Uterus (tissue), 3 donors: ENCODE measurements at regions not wholly inside any gene's neighbourhood (a gene's known extent, or its start where the extent isn't known, plus 50 kb on each side); places are given as distances from the start of the nearest gene placed in this dataset.

ENCODE experiments used
- DNase-seq, 2 donors: peaks; one replicate each; pipeline ENCODE4 v3.0.0-alpha.2; 2019 to 2020
- H3K27ac ChIP-seq, 2 donors: fragments of 200-600 bp; sonication (generic); 1 replicate in 1 of 2; 2 replicates in 1 of 2; pipeline ENCODE4 v1.5.1; 2016 to 2018
- H3K27me3 ChIP-seq, 2 donors: fragments of 200-600 bp; sonication (generic); one replicate each; pipeline ENCODE4 v1.5.1; 2018 to 2019; ENCODE audit warnings: control low read depth in 1 of 2
- H3K36me3 ChIP-seq, 2 donors: fragments of 200-600 bp; sonication (generic); one replicate each; pipeline ENCODE4 v1.5.1; 2019; ENCODE audit warnings: control low read depth in 1 of 2
- H3K4me1 ChIP-seq, 2 donors: fragments of 200-600 bp; sonication (generic); one replicate each; pipeline ENCODE4 v1.5.1; 2018 to 2019; ENCODE audit warnings: control low read depth in 1 of 2
- H3K4me3 ChIP-seq, 2 donors: fragments of 200-600 bp; sonication (generic); 1 replicate in 1 of 2; 2 replicates in 1 of 2; pipeline ENCODE4 v1.5.1; 2018 to 2019; ENCODE audit warnings: mild to moderate bottlenecking in 1 of 2
- H3K9me3 ChIP-seq, 2 donors: fragments of 200-600 bp; sonication (generic); one replicate each; pipeline ENCODE4 v1.5.1; 2019; ENCODE audit warnings: control low read depth in 1 of 2
- CTCF ChIP-seq, 4 experiments: fragments of 200-600 bp in 2 of 4; fragments of 450-650 bp in 2 of 4; sonication (generic) in 2 of 4; IDR thresholded peaks; one replicate each; pipeline ENCODE4 v1.5.1; 2016 to 2019; ENCODE audit warnings: antibody characterized with exemption in 4 of 4, mild to moderate bottlenecking in 2 of 4, moderate library complexity in 1 of 4
- POLR2A ChIP-seq, 2 donors: fragments of 450-650 bp; IDR thresholded peaks; one replicate each; pipeline ENCODE4 v1.6.1; 2016; ENCODE audit warnings: antibody characterized with exemption in 2 of 2, mild to moderate bottlenecking in 1 of 2, moderate library complexity in 1 of 2
- intact Hi-C: fragments of 100-400 bp; cut with DNase I; formaldehyde crosslinking; loops from one replicate; pipeline ENCODE4 v1.15.1; 2023; ENCODE audit warnings: low total_unique reads
- donor health status: DM: yes; HTN: yes; CAD: no.

- DNase-seq, result no peak
- intact Hi-C loops, result no loop called here
- Histone ChIP-seq H3K4me1 (no peaks in the 10 kb centered on the region), H3K27me3 (no peaks in the 10 kb centered on the region), H3K27ac (no peak overlapping the region), H3K36me3 (no peaks in the 10 kb centered on the region), H3K9me3 (no peaks in the 10 kb centered on the region), H3K4me3 (no peak overlapping the region)
- TF ChIP-seq CTCF (IDR thresholded peaks at IDR 0.05) (no peak), POLR2A (IDR thresholded peaks at IDR 0.05) (no peak)
These were observed 128.5 kb upstream of the GAP43 start for GRCh38 chr3:115494826-115495225.

GRCh38 chr3:115498421-115498820 lies 124.9 kb upstream of the GAP43 start:
- intact Hi-C loops, result no loop called here
- DNase-seq, result no peak
- H3K27me3 ChIP-seq, result no peaks in the 10 kb centered on the region
- no peak overlapping the region for H3K4me3 ChIP-seq
- H3K27ac ChIP-seq, result no peak overlapping the region
- no peaks in the 10 kb centered on the region for H3K36me3 ChIP-seq
- no peaks in the 10 kb centered on the region for H3K9me3 ChIP-seq
- TF ChIP-seq POLR2A (IDR thresholded peaks at IDR 0.05) (no peak), CTCF (IDR thresholded peaks at IDR 0.05) (no peak)
- no peaks in the 10 kb centered on the region for H3K4me1 ChIP-seq

DNA sequence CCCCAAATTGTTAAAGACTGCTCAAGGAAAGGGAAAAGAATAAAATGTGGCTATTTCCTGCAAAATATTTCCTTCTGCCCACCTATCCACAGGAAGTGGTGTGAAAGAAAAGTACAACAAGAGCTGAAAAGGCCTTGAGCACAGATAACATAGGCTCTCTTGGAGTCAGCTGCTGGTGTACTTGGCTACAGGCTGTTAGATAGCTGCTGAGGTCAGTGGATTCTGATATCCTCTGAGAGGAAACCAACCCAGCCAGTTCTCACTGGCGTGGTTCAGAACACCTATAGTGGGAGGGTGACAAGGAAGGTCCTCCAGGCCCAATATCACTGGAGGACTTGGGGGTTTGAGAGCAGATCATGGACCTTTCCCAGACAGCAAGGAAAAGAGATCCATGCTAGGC lies 124.4 kb upstream of the GAP43 start:
- intact Hi-C loops, result no loop called here

DNA sequence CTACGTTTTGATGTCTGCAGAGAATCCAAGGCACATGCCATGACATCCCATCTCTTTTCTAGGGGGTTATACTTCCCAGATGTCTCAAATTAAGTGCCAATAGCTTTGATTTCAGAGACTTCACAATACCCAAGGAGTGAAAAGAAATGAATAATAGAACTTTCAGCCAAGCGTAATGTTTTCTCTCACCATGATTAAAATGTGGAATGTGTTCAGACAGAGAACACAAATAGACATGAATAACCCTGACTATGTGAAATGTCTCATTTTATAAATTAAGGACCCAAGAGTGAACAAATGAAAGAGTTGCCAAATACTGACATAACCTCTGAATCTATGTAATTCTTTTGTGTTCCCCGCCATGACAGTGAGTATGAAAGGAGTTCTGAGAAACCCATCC lies 123.6 kb upstream of the GAP43 start:
- H3K4me1 ChIP-seq, result no peaks in the 10 kb centered on the region
- no peak for DNase-seq
- H3K36me3 ChIP-seq, result no peaks in the 10 kb centered on the region
- H3K9me3 ChIP-seq, result no peaks in the 10 kb centered on the region
- no peak overlapping the region for H3K4me3 ChIP-seq
- no peak overlapping the region for H3K27ac ChIP-seq
- H3K27me3 ChIP-seq, result no peaks in the 10 kb centered on the region
- intact Hi-C loops, result no loop called here
- TF ChIP-seq POLR2A (IDR thresholded peaks at IDR 0.05), result no peak
- no peak for TF ChIP-seq CTCF (IDR thresholded peaks at IDR 0.05)

More for the DNA sequence above, 124.4 kb upstream of the GAP43 start:
- no peaks in the 10 kb centered on the region for H3K9me3 ChIP-seq
- TF ChIP-seq CTCF (IDR thresholded peaks at IDR 0.05) (no peak), POLR2A (IDR thresholded peaks at IDR 0.05) (no peak)
- no peak for DNase-seq
- no peaks in the 10 kb centered on the region for H3K27me3 ChIP-seq
- H3K4me1 ChIP-seq, result no peaks in the 10 kb centered on the region
- H3K27ac ChIP-seq, result no peak overlapping the region
- no peaks in the 10 kb centered on the region for H3K36me3 ChIP-seq
- no peak overlapping the region for H3K4me3 ChIP-seq

DNA sequence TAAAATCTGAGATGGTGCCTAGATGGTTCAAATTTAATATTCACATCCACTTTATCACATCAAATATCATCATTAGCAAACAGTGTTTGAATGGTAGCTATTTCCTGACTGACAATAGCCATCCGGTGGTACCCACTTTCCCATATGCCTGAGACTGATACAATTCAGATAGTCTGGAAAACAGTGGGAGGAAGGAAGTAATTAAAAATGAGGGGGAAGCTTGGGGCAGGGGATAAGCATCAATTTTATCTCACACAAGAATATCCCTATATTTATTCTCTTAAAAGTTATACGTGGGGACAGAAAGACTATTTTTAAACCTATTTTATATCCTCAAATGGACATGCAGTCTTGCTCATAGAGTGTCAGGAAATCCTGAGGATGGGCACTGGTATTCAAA lies 122.5 kb upstream of the GAP43 start:
- Histone ChIP-seq H3K4me1 (no peaks in the 10 kb centered on the region), H3K27me3 (no peaks in the 10 kb centered on the region), H3K9me3 (no peaks in the 10 kb centered on the region), H3K27ac (no peak overlapping the region), H3K4me3 (no peak overlapping the region), H3K36me3 (no peaks in the 10 kb centered on the region)
- intact Hi-C loops, result no loop called here
- no peak for DNase-seq
- no peak for TF ChIP-seq CTCF (IDR thresholded peaks at IDR 0.05)
- no peak for TF ChIP-seq POLR2A (IDR thresholded peaks at IDR 0.05)
